Smooth muscle cell (in vitro differentiated cells): ENCODE measurements at regions not wholly inside any gene's neighbourhood (a gene's known extent, or its start where the extent isn't known, plus 50 kb on each side); places are given as distances from the start of the nearest gene placed in this dataset.
"Not testable (repeated sequence)": the region's sequence is repeated elsewhere in the genome, so short reads cannot be mapped to it uniquely, and the experiment has no call there.

Source experiments
- DNase-seq: peaks from one replicate; lab custom pipeline; 2025; ENCODE audit not compliant: unreplicated experiment; lab: John Stamatoyannopoulos, UW
- H2AFZ ChIP-seq: fragments of 200-600 bp; sonication (generic); 2 replicates; pipeline ENCODE4 v1.6.0; 2016; ENCODE audit warnings: antibody characterized with exemption, low read depth, mild to moderate bottlenecking
- H3F3A ChIP-seq: fragments of 200-600 bp; sonication (generic); 2 replicates; pipeline ENCODE4 v1.6.0; 2017; ENCODE audit warnings: antibody characterized with exemption, low read depth
- H3K27ac ChIP-seq: fragments of 200-600 bp; sonication (generic); 2 replicates; pipeline ENCODE4 v1.5.1; 2016; ENCODE audit warnings: low read depth, mild to moderate bottlenecking
- H3K27me3 ChIP-seq: fragments of 200-600 bp; sonication (generic); 2 replicates; pipeline ENCODE4 v1.6.1; 2016; ENCODE audit warnings: low read depth, mild to moderate bottlenecking
- H3K36me3 ChIP-seq: fragments of 200-600 bp; sonication (generic); 2 replicates; pipeline ENCODE4 v1.5.1; 2016; ENCODE audit warnings: low read depth
- H3K4me1 ChIP-seq: fragments of 200-600 bp; sonication (generic); 2 replicates; pipeline ENCODE4 v1.5.1; 2016; ENCODE audit warnings: low read depth
- H3K4me2 ChIP-seq: fragments of 200-600 bp; sonication (generic); 2 replicates; pipeline ENCODE4 v1.6.0; 2016; ENCODE audit warnings: mild to moderate bottlenecking
- H3K4me3 ChIP-seq: fragments of 200-600 bp; sonication (generic); 2 replicates; pipeline ENCODE4 v1.5.1; 2016; ENCODE audit warnings: mild to moderate bottlenecking
- H3K79me2 ChIP-seq: fragments of 200-600 bp; sonication (generic); 2 replicates; pipeline ENCODE4 v1.6.0; 2016; ENCODE audit warnings: low read depth, mild to moderate bottlenecking
- H3K9ac ChIP-seq: fragments of 200-600 bp; sonication (generic); 2 replicates; pipeline ENCODE4 v1.6.0; 2016; ENCODE audit warnings: low read depth
- H3K9me3 ChIP-seq: fragments of 200-600 bp; sonication (generic); replicated peaks from 2 replicates; pipeline ENCODE4 v1.5.1; 2016; ENCODE audit warnings: low read depth
- H4K20me1 ChIP-seq: fragments of 200-600 bp; sonication (generic); 2 replicates; pipeline ENCODE4 v1.6.0; 2016; ENCODE audit warnings: low read depth
- CTCF ChIP-seq: fragments of 200-600 bp; sonication (generic); IDR thresholded peaks from 2 replicates; pipeline ENCODE4 v1.5.1; 2017; ENCODE audit warnings: borderline replicate concordance, mild to moderate bottlenecking, antibody characterized with exemption; ENCODE audit not compliant: insufficient read depth, poor library complexity, severe bottlenecking
- WGBS: methylation state at CpG from one replicate; pipeline ENCODE4 v1.1.7; 2016; ENCODE audit warnings: low lambda C conversion rate; 5-methylcytosine and 5-hydroxymethylcytosine counted together

GRCh38 chr10:53357587-53357986 is 585.0 kb upstream of the MBL2 start:
- no peak overlapping the region for H3K4me2 ChIP-seq
- no peak overlapping the region for H3K4me3 ChIP-seq
- H3K9me3 ChIP-seq, result no peaks in the 10 kb centered on the region
- no peaks in the 10 kb centered on the region for H3F3A ChIP-seq
- H3K9ac ChIP-seq, result no peak overlapping the region
- no peak for TF ChIP-seq CTCF
- H3K27me3 ChIP-seq, result no peaks in the 10 kb centered on the region
- no peak overlapping the region for H2AFZ ChIP-seq
- no peaks in the 10 kb centered on the region for H4K20me1 ChIP-seq
- no peaks in the 10 kb centered on the region for H3K4me1 ChIP-seq
- no peak for DNase-seq
- H3K27ac ChIP-seq, result no peak overlapping the region
- no peaks in the 10 kb centered on the region for H3K79me2 ChIP-seq
- H3K36me3 ChIP-seq, result no peaks in the 10 kb centered on the region

GRCh38 chr10:53356616-53357349 is 584.2 kb upstream of the MBL2 start:
- Histone ChIP-seq H3K4me3 (no peak overlapping the region), H3F3A (no peaks in the 10 kb centered on the region), H3K27me3 (no peaks in the 10 kb centered on the region), H4K20me1 (no peaks in the 10 kb centered on the region), H3K79me2 (no peaks in the 10 kb centered on the region), H3K9ac (no peak overlapping the region), H3K9me3 (no peaks in the 10 kb centered on the region), H3K4me1 (no peaks in the 10 kb centered on the region), H3K4me2 (no peak overlapping the region), H3K27ac (no peak overlapping the region), H2AFZ (no peak overlapping the region), H3K36me3 (no peaks in the 10 kb centered on the region)
- WGBS, result 78% methylated on average over 3 of the region's 3 CpGs
- no peak for DNase-seq
- no peak for TF ChIP-seq CTCF

- 96% methylated on average over 7 of the region's 7 CpGs for WGBS
- not testable (repeated sequence) for H3K4me3 ChIP-seq, H3K27me3 ChIP-seq, H3K9ac ChIP-seq, H3K4me1 ChIP-seq, H3F3A ChIP-seq, H4K20me1 ChIP-seq, H3K79me2 ChIP-seq, H3K4me2 ChIP-seq, H3K36me3 ChIP-seq, H3K9me3 ChIP-seq, H3K27ac ChIP-seq, DNase-seq, H2AFZ ChIP-seq
These were observed 569.9 kb upstream of the MBL2 start for GRCh38 chr10:53342531-53342930.

GRCh38 chr10:53338199-53338598 is 565.6 kb upstream of the MBL2 start:
- H3K4me1 ChIP-seq, H3F3A ChIP-seq, H4K20me1 ChIP-seq, H3K27me3 ChIP-seq, H2AFZ ChIP-seq, H3K4me3 ChIP-seq, DNase-seq, H3K27ac ChIP-seq, H3K9ac ChIP-seq, H3K36me3 ChIP-seq, H3K79me2 ChIP-seq, H3K4me2 ChIP-seq: not testable (repeated sequence)
- WGBS, result 79% methylated on average over 2 of the region's 2 CpGs
- peaks cover 14% of the 10 kb centered on the region for H3K9me3 ChIP-seq

- H2AFZ ChIP-seq, H3K4me1 ChIP-seq, H3K36me3 ChIP-seq, H3K4me3 ChIP-seq, H4K20me1 ChIP-seq, DNase-seq, H3F3A ChIP-seq, H3K27ac ChIP-seq, H3K4me2 ChIP-seq, H3K27me3 ChIP-seq, H3K79me2 ChIP-seq, H3K9ac ChIP-seq: not testable (repeated sequence)
- 96% methylated on average over 6 of the region's 6 CpGs for WGBS
- H3K9me3 ChIP-seq, result peaks cover 14% of the 10 kb centered on the region
These were observed 563.3 kb upstream of the MBL2 start for GRCh38 chr10:53335803-53336422.
